ENCODE measurements at regions not wholly inside any gene's neighbourhood (a gene's known extent, or its start where the extent isn't known, plus 50 kb on each side); places are given as distances from the start of the nearest gene placed in this dataset.

GRCh38 chr20:48432494-48432832 lies 395.3 kb downstream of the PREX1 start:
- H3K4me2 ChIP-seq (ENCODE audit: insufficient read depth, low read length), result no peak overlapping the region
- no peaks in the 10 kb centered on the region for H3K36me3 ChIP-seq (ENCODE audit: insufficient read depth, low read length)
- H3K27ac ChIP-seq (ENCODE audit: low read depth, low read length), result no peak overlapping the region
- H3K27me3 ChIP-seq (ENCODE audit: insufficient read depth, low read length), result peaks cover 6% of the 10 kb centered on the region
- TF ChIP-seq, protein P1, sequence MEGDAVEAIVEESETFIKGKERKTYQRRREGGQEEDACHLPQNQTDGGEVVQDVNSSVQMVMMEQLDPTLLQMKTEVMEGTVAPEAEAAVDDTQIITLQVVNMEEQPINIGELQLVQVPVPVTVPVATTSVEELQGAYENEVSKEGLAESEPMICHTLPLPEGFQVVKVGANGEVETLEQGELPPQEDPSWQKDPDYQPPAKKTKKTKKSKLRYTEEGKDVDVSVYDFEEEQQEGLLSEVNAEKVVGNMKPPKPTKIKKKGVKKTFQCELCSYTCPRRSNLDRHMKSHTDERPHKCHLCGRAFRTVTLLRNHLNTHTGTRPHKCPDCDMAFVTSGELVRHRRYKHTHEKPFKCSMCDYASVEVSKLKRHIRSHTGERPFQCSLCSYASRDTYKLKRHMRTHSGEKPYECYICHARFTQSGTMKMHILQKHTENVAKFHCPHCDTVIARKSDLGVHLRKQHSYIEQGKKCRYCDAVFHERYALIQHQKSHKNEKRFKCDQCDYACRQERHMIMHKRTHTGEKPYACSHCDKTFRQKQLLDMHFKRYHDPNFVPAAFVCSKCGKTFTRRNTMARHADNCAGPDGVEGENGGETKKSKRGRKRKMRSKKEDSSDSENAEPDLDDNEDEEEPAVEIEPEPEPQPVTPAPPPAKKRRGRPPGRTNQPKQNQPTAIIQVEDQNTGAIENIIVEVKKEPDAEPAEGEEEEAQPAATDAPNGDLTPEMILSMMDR (IDR thresholded peaks at IDR 0.05; ENCODE audit: extremely low read depth, low read depth, low read length), result no peak
- no peaks in the 10 kb centered on the region for H3K79me2 ChIP-seq (ENCODE audit: insufficient read depth, low read length)
- no peaks in the 10 kb centered on the region for H3K9me3 ChIP-seq (ENCODE audit: low read depth, low read length)
- no peaks in the 10 kb centered on the region for H3K4me1 ChIP-seq (ENCODE audit: insufficient read depth, low read length)
- no peak for DNase-seq (ENCODE audit: insufficient read length, low spot score, missing footprints)
- H2AFZ ChIP-seq (ENCODE audit: low read length), result no peak overlapping the region
- H4K20me1 ChIP-seq (ENCODE audit: insufficient read depth, low read length), result no peaks in the 10 kb centered on the region
- H3K4me3 ChIP-seq (ENCODE audit: insufficient read depth, low read length), result no peak overlapping the region

DNA sequence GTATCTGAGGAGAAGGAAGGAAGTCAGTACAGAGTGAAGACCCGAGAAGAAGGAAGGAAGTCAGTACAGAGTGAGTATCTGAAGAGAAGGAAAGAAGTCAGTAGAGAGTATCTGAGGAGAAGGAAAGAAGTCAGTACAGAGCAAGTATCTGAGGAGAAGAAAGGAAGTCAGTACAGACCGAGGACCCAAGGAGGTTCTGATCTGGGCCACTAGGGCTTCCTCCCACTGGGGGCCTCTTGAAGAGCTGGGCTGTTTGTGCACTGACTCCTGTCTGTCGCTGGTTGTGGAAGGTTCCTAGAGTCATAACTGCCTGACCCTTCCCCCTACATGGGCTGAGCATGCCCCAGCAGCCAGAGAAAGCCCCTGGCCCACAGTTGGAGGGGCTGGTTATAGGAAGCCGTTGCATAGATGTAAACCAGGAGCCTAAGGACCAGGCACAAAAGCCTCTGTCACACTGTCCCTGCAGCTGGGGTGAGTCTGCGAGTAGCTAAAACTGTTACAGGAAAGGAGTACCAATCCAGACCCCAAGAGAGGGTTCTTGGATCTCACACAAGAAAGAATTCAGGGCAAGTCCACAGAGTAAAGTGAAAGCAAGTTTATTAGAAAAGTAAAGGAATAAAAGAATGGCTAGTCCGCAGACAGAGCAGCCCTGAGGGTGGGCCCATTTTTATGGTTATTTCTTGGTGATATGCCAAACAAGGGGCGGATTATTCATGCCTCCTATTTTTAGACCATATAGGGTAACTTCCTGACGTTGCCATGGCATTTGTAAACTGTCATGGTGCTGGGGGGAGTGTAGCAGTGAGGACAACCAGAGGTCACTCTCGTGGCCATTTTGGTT lies 395.9 kb downstream of the PREX1 start:
- no peaks in the 10 kb centered on the region for H3K79me2 ChIP-seq (ENCODE audit: insufficient read depth, low read length)
- no peak overlapping the region for H2AFZ ChIP-seq (ENCODE audit: low read length)
- H3K27ac ChIP-seq (ENCODE audit: low read depth, low read length), result no peak overlapping the region
- no peak overlapping the region for H3K4me3 ChIP-seq (ENCODE audit: insufficient read depth, low read length)
- no peaks in the 10 kb centered on the region for H4K20me1 ChIP-seq (ENCODE audit: insufficient read depth, low read length)
- no peaks in the 10 kb centered on the region for H3K9me3 ChIP-seq (ENCODE audit: low read depth, low read length)
- H3K27me3 ChIP-seq (ENCODE audit: insufficient read depth, low read length), result peaks cover 6% of the 10 kb centered on the region
- DNase-seq (ENCODE audit: insufficient read length, low spot score, missing footprints), result no peak
- H3K4me2 ChIP-seq (ENCODE audit: insufficient read depth, low read length), result no peak overlapping the region
- H3K4me1 ChIP-seq (ENCODE audit: insufficient read depth, low read length), result no peaks in the 10 kb centered on the region
- no peaks in the 10 kb centered on the region for H3K36me3 ChIP-seq (ENCODE audit: insufficient read depth, low read length)
- TF ChIP-seq, protein P1 (IDR thresholded peaks at IDR 0.05; ENCODE audit: extremely low read depth, low read depth, low read length), result no peak

GRCh38 chr20:48426630-48427029 lies 401.2 kb downstream of the PREX1 start:
- DNase-seq (ENCODE audit: insufficient read length, low spot score, missing footprints), result no peak
- no peaks in the 10 kb centered on the region for H4K20me1 ChIP-seq (ENCODE audit: insufficient read depth, low read length)
- no peak overlapping the region for H3K4me3 ChIP-seq (ENCODE audit: insufficient read depth, low read length)
- H3K27ac ChIP-seq (ENCODE audit: low read depth, low read length), result no peak overlapping the region
- H3K4me1 ChIP-seq (ENCODE audit: insufficient read depth, low read length), result no peaks in the 10 kb centered on the region
- peaks cover 6% of the 10 kb centered on the region for H3K27me3 ChIP-seq (ENCODE audit: insufficient read depth, low read length)
- TF ChIP-seq, protein P1 (IDR thresholded peaks at IDR 0.05; ENCODE audit: extremely low read depth, low read depth, low read length), result no peak
- no peak overlapping the region for H2AFZ ChIP-seq (ENCODE audit: low read length)
- no peaks in the 10 kb centered on the region for H3K9me3 ChIP-seq (ENCODE audit: low read depth, low read length)
- H3K4me2 ChIP-seq (ENCODE audit: insufficient read depth, low read length), result no peak overlapping the region
- H3K36me3 ChIP-seq (ENCODE audit: insufficient read depth, low read length), result no peaks in the 10 kb centered on the region
- H3K79me2 ChIP-seq (ENCODE audit: insufficient read depth, low read length), result no peaks in the 10 kb centered on the region

DNA sequence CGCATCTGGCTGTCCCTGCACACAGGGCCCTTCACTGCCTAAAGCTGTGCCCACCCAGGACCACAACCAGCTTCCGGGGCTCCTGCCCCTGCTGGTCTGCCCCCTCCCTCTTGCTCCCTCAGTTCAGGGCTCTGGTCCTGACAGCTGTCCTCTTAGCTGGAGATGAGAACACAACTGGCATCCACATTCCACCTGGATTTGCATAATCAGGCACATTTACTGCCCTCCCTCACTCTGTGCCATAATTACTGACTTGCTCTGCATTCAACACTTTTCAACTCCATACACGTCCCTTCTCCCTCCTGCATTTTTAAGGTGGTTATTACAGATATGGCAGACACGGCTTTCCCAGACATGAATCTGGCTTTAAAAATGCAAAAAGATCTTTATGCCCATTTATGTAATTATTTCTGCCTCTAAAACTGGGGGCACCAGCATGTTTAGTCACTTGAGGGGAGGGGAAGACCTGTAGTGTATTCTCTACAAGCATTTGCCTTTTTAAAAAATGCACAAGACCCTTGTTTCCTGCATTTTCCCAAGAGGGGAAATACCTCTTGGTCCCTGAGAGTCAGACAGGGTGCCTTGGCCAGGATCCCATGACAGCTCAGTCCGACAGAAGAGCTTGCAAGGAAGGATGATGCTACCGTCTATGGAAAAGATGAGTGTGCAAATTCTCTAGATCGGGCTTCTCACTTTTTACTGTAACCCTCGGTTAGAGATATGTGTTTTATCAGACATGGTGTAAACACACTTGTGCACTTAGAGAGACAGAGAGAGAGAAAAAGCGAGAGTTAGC lies 401.8 kb downstream of the PREX1 start:
- no peak overlapping the region for H3K4me3 ChIP-seq (ENCODE audit: insufficient read depth, low read length)
- no peaks in the 10 kb centered on the region for H3K9me3 ChIP-seq (ENCODE audit: low read depth, low read length)
- no peaks in the 10 kb centered on the region for H3K79me2 ChIP-seq (ENCODE audit: insufficient read depth, low read length)
- H3K36me3 ChIP-seq (ENCODE audit: insufficient read depth, low read length), result no peaks in the 10 kb centered on the region
- no peak for DNase-seq (ENCODE audit: insufficient read length, low spot score, missing footprints)
- no peak overlapping the region for H2AFZ ChIP-seq (ENCODE audit: low read length)
- no peaks in the 10 kb centered on the region for H3K4me1 ChIP-seq (ENCODE audit: insufficient read depth, low read length)
- H3K27ac ChIP-seq (ENCODE audit: low read depth, low read length), result no peak overlapping the region
- H3K4me2 ChIP-seq (ENCODE audit: insufficient read depth, low read length), result no peak overlapping the region
- peaks cover 6% of the 10 kb centered on the region for H3K27me3 ChIP-seq (ENCODE audit: insufficient read depth, low read length)
- no peaks in the 10 kb centered on the region for H4K20me1 ChIP-seq (ENCODE audit: insufficient read depth, low read length)
- TF ChIP-seq, protein P1 (IDR thresholded peaks at IDR 0.05; ENCODE audit: extremely low read depth, low read depth, low read length), result no peak

All from osteoblast (primary cell).